Peyer's patch (tissue), 4 donors: ENCODE measurements at regions not wholly inside any gene's neighbourhood (a gene's known extent, or its start where the extent isn't known, plus 50 kb on each side); places are given as distances from the start of the nearest gene placed in this dataset.

Experiments
- DNase-seq, 3 donors: peaks; one replicate each; pipeline ENCODE4 v3.0.0-alpha.2; 2017 to 2019
- H3K27ac ChIP-seq, 4 donors: fragments of 200-600 bp; sonication (generic); one replicate each; pipeline ENCODE4 v1.5.1; 2016 to 2019
- H3K27me3 ChIP-seq, 2 donors: fragments of 200-600 bp; sonication (generic); one replicate each; pipeline ENCODE4 v1.5.1; 2019
- H3K36me3 ChIP-seq, 3 donors: fragments of 200-600 bp; sonication (generic); one replicate each; pipeline ENCODE4 v1.5.1; 2016 to 2019
- H3K4me1 ChIP-seq, 4 donors: fragments of 200-600 bp; sonication (generic); one replicate each; pipeline ENCODE4 v1.5.1; 2016 to 2019
- H3K4me3 ChIP-seq, 4 donors: fragments of 200-600 bp; sonication (generic); 1 replicate in 3 of 4; 2 replicates in 1 of 4; pipeline ENCODE4 v1.5.1; 2016 to 2019; ENCODE audit warnings: mild to moderate bottlenecking in 1 of 4
- H3K9me3 ChIP-seq, 4 donors: fragments of 200-600 bp; sonication (generic); one replicate each; pipeline ENCODE4 v1.5.1; 2016 to 2019; ENCODE audit warnings: mild to moderate bottlenecking in 1 of 4
- CTCF ChIP-seq, 6 experiments: fragments of 450-650 bp in 4 of 6; fragments of 200-600 bp in 2 of 6; sonication (generic) in 1 of 6; IDR thresholded peaks; one replicate each; pipeline ENCODE4 v1.5.1; 2017 to 2019; ENCODE audit warnings: antibody characterized with exemption in 6 of 6, mild to moderate bottlenecking in 3 of 6, moderate library complexity in 1 of 6
- POLR2A ChIP-seq, 2 donors: fragments of 450-650 bp; IDR thresholded peaks; one replicate each; pipeline ENCODE4 v1.5.1; 2017; ENCODE audit warnings: antibody characterized with exemption in 2 of 2, mild to moderate bottlenecking in 2 of 2, moderate library complexity in 2 of 2

- Histone ChIP-seq H3K27me3 (no peaks in the 10 kb centered on the region), H3K27ac (no peak overlapping the region), H3K9me3 (no peaks in the 10 kb centered on the region), H3K4me3 (no peak overlapping the region), H3K36me3 (no peaks in the 10 kb centered on the region), H3K4me1 (no peaks in the 10 kb centered on the region)
- TF ChIP-seq CTCF (IDR thresholded peaks at IDR 0.05) (no peak), POLR2A (IDR thresholded peaks at IDR 0.05) (no peak)
- no peak for DNase-seq
Observed at GRCh38 chr18:28382215-28382879, 205.4 kb upstream of the CDH2 start.

DNA sequence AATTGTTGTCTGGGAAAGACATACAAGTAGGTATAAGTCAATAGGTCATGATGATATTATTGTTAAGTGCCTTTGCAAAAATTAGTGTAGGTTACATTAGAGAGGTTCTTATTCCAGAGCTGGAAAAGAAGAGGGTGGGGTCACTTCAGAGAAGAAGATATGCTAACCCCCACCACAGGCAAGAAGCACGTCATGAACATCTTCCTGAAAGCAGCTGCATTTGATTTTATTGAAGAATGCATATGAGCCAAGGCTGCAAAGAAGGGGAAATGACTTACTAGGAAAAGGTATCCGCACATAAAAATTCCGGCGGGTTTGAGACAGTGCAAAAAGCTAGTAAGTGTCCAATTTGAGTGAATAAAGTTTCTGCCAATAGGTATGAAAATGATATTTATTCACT is 195.3 kb upstream of the CDH2 start:
- Histone ChIP-seq H3K4me1 (no peaks in the 10 kb centered on the region), H3K36me3 (no peaks in the 10 kb centered on the region), H3K27me3 (no peaks in the 10 kb centered on the region), H3K4me3 (no peak overlapping the region), H3K9me3 (no peaks in the 10 kb centered on the region), H3K27ac (no peak overlapping the region)
- TF ChIP-seq POLR2A (IDR thresholded peaks at IDR 0.05) (no peak), CTCF (IDR thresholded peaks at IDR 0.05) (no peak)
- no peak for DNase-seq

DNA sequence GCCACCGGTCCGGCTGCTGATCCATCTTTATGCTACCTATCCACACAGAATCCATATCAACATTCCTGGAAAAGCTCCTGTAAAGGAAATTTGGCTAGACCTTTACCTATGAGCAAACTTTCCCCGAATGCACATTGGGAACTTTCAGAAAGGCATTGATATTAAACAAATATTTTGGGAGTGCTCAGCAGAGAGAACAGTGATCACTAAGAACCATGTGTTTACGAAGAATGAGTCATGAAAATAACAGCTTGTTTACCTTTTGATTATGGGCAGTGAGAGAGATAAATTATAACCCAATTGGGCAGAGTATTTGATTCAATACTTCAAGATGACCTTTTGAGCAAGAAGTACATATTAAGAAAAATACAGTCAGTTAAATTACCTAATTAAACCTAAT is 189.7 kb upstream of the CDH2 start:
- Histone ChIP-seq H3K9me3 (no peaks in the 10 kb centered on the region), H3K27ac (no peak overlapping the region), H3K4me1 (no peaks in the 10 kb centered on the region), H3K4me3 (no peak overlapping the region), H3K36me3 (no peaks in the 10 kb centered on the region), H3K27me3 (no peaks in the 10 kb centered on the region)
- TF ChIP-seq POLR2A (IDR thresholded peaks at IDR 0.05), result no peak
- DNase-seq, result no peak

- no peak for DNase-seq
- TF ChIP-seq CTCF (IDR thresholded peaks at IDR 0.05), result no peak
- no peak for TF ChIP-seq POLR2A (IDR thresholded peaks at IDR 0.05)
Observed at GRCh38 chr18:28365411-28365831, 188.5 kb upstream of the CDH2 start.

DNA sequence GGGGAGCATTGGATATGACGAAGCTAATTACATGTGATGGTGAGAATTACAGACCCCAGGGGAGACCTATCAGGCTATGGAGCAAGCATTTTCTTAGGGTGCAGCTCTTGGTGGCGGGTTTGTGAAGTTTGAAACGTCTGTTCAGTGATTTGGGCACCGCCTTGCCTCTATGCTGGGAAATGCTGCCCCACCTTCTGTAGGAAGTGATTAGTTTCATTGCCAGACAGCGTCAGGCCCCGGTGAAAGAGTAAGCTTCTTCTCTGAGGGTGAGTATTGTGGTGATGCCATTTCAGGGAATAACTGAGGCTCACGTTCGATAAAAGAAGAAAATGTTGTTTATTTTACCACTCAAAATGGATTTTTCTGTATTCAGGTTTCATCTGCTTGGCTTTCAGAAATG is 186.2 kb upstream of the CDH2 start:
- TF ChIP-seq CTCF (IDR thresholded peaks at IDR 0.05), result no peak
- no peaks in the 10 kb centered on the region for H3K36me3 ChIP-seq
- H3K9me3 ChIP-seq, result no peaks in the 10 kb centered on the region
- H3K27me3 ChIP-seq, result no peaks in the 10 kb centered on the region
- no peak overlapping the region for H3K4me3 ChIP-seq
- H3K27ac ChIP-seq, result no peak overlapping the region
- H3K4me1 ChIP-seq, result no peaks in the 10 kb centered on the region
- no peak for DNase-seq

More at GRCh38 chr18:28365411-28365831, 188.5 kb upstream of the CDH2 start:
- Histone ChIP-seq H3K27me3 (no peaks in the 10 kb centered on the region), H3K27ac (no peak overlapping the region), H3K36me3 (no peaks in the 10 kb centered on the region), H3K4me3 (no peak overlapping the region), H3K4me1 (no peaks in the 10 kb centered on the region), H3K9me3 (no peaks in the 10 kb centered on the region)

GRCh38 chr18:28359176-28359575 is 182.2 kb upstream of the CDH2 start:
- Histone ChIP-seq H3K36me3 (no peaks in the 10 kb centered on the region), H3K27me3 (no peaks in the 10 kb centered on the region), H3K27ac (no peak overlapping the region), H3K4me1 (no peaks in the 10 kb centered on the region), H3K9me3 (no peaks in the 10 kb centered on the region), H3K4me3 (no peak overlapping the region)
- no peak for DNase-seq
- TF ChIP-seq POLR2A (IDR thresholded peaks at IDR 0.05) (no peak), CTCF (IDR thresholded peaks at IDR 0.05) (no peak)
